HG03571 (cell line): ENCODE measurements at regions not wholly inside any gene's neighbourhood (a gene's known extent, or its start where the extent isn't known, plus 50 kb on each side); places are given as distances from the start of the nearest gene placed in this dataset.

Experiments
- ATAC-seq: cut with Tn5 transposase; IDR thresholded peaks from one replicate; pipeline ENCODE4 v1.9.1; 2021; ENCODE audit not compliant: unreplicated experiment

- ATAC-seq: no peak
These were observed 189.6 kb downstream of the ADAMTS15 start for GRCh38 chr11:130638033-130638432.

- ATAC-seq: no peak
These were observed 190.2 kb downstream of the ADAMTS15 start for GRCh38 chr11:130638624-130639023.

DNA sequence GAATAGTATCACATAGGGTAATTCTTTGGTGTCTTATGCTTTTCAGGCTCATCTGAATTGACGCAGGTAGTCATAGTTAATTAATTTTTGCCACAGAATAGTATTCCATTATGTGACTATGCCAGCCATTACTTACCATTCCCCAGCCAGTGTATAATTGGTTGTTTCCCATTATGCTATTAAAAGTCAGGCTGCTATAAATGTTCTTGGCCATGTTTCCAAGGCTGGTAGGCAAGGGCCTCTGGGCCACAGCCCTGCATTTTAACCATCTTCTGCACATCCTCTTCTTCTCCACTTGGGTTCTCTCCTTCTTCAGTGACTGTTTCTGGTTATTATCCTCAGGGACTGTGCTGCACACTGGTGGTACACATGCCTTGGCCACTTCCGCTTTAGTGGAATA lies 190.9 kb downstream of the ADAMTS15 start:
- no peak for ATAC-seq

GRCh38 chr11:130640526-130640925 lies 192.1 kb downstream of the ADAMTS15 start:
- no peak for ATAC-seq

DNA sequence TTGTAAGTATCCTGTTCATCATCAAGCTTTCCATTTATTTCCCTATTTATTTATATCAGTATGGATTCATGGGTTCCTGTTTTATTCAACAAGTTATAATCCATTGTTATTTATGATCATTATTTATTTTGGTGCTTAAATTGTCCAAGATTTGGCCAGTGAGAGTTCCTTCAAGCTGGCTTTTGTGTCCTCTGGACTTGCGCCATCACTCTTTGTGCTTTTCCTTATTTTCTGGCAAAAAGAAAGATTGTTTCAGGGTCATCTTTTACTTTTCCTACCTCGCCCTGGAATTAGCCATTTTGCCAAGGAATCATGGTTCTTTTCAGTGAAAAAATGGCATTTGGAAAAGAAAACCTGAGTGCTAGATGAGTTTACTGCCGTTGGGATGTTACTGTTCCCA lies 193.4 kb downstream of the ADAMTS15 start:
- ATAC-seq: no peak

- no peak for ATAC-seq
These were observed 194.5 kb downstream of the ADAMTS15 start for GRCh38 chr11:130642994-130643393.

- no peak for ATAC-seq
These were observed 195.7 kb downstream of the ADAMTS15 start for GRCh38 chr11:130644187-130644586.

DNA sequence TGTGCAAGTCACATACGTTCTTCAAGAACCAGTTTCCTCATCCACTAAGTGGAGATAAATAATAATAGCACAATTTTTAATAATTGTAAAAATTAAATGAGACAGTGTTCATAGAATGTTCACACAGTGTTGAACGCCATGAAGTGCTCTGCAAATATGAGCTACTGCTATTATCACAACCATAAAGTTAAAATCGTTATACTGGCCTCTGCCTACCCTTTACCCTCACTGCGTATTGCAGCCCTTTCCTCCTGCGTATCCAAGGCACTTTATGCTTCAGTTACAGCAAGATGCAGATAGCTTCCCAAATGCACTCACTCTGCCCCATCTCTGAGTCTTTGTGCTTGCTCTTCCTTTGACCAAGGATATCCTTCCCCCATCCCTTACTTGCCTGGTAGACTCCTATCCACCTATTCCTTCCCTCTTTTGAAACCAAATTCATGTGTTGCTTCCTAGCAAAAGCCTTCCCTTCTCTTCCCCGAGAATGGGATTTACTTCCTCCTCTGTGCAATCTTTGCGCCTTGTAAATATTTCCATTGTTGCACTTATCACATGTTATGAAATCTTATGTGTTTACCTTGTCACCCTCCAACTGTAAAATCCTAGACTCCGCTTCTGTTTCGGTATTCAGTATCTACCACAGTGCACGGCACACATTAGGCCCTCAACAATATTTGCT lies 196.9 kb downstream of the ADAMTS15 start:
- ATAC-seq: no peak

DNA sequence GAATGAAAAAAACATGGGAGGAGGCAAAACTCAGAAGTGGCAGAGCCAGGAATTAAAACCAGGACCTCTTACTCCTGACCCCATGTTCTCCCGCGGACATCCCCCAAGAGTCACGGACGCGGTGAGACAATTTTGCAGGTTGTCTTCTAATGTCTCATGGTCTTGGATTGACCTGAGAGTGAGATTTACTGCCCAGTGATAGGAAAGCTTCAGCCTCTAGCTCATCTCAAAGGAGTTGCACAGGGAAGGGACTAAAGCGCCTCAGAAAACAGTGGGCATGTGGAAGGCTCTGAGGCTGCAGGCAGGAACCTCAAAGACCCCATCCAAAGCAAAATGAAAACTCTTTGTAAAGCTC lies 197.4 kb downstream of the ADAMTS15 start:
- no peak for ATAC-seq

DNA sequence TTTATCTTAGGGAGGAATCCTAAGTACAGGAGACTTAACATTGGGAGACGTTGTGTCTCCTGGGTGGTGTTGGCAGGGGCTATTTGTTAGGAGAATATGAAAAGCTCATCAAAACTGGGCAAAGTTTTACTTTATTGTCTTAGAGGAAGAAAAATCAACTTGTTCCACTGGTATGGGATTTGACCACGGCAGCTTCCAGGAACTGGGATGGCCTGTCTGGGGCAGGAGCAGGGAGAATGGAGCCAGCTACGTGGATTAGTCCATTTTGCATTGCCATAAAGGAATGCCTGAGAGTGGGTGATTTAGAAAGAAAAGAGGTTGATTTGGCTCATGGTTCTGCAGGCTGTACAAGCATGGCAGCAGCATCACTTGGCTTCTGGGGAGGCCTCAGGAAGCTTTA lies 198.4 kb downstream of the ADAMTS15 start:
- no peak for ATAC-seq

DNA sequence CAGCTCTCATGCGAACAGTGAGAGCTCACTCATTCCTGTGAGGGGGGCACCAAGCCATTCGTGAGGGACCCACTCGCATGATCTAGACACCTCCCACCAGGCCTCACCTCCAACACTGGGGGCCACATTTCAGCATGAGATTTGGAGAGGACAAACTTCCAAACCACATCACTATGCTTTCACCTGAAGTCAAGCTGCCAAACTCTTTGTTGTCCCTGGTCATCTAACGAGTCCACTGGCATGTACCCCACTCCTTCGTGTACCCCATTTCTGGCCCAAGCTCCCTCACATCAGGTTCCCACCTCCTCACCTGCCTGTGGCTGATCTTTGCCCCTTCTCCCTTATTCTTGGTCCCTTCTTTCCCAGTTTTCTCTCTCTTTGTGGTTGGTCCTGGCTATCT lies 198.9 kb downstream of the ADAMTS15 start:
- no peak for ATAC-seq

DNA sequence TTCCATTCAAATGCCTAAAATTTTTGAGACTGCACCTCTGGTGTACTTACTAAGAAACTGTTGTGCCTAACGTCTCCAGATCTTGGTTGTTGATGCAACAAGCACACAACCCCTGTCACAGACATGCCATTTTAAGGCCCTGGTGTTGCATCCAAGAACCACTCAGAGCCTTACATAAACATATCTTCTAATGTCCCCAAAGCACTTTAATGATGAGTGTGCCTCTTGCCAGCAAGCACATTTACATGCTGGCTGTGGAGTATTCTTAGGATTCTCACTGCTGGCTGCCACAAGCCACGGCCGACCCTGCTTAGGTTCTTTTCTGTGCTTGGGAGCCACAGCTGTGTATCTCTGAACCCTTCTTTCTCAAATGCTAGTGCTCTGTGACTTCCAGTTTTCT lies 201.4 kb downstream of the ADAMTS15 start:
- no peak for ATAC-seq

DNA sequence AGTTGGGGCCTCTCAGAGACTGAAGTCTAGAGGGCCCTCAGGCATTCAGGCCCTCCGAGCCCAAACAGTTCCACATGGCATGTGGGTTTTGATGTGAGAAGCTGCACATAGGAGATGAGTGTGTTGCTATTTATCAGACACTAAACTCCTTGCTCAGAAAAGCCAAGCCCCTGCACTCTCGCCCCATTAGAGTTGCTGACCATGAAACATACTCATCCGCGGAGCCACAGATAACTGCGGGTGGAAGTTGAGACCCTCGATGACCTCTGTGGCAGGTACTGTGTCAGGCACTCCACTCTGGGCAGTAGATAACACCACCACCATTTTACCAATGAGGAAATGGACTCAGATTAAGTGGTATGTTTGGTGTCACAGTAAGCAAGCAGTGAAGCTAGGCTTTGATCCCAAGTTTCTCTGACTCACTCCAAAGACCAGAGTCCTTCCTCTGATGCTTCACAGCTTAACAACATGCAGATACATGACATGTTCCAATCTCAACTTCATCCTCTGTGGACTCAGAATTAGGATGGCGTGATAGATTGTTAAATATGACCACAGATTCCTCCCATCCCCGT lies 202.1 kb downstream of the ADAMTS15 start:
- ATAC-seq: no peak

DNA sequence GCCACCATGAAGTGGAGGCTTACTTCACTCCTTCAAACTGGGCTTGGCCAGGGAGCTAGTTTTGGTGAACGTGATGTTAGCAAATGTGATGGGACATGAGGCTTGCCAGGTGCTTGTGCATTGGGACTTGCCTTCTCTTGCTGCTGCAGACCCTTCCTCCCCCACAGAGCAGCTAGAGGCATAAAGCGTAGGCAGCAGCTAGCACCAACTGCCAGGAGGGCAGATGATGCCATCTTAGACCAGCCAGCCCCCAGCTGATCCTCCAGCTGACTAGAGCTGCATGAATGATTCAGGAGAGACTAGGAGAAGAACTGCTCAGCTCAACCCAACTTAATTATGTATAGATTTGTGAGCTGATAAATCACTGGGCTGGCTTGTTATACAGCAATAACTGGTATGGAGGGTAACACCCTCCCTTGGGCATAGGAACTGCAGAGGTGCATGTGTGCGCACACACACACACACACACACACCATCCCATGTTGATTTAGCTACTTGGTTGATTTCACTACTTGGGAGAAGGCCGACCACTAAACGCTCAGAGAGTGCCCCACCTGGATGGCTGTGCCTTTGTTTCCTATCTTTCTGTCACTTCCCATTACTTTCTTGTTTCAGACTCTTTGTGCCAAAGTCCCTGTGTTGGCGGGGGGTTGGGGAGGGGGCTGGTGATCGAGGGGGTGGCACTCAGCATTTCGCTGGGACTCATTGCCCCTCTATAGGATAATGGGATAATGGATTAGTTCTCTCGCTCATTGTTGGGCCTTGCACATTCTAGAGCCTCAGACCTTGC lies 202.8 kb downstream of the ADAMTS15 start:
- ATAC-seq: no peak

DNA sequence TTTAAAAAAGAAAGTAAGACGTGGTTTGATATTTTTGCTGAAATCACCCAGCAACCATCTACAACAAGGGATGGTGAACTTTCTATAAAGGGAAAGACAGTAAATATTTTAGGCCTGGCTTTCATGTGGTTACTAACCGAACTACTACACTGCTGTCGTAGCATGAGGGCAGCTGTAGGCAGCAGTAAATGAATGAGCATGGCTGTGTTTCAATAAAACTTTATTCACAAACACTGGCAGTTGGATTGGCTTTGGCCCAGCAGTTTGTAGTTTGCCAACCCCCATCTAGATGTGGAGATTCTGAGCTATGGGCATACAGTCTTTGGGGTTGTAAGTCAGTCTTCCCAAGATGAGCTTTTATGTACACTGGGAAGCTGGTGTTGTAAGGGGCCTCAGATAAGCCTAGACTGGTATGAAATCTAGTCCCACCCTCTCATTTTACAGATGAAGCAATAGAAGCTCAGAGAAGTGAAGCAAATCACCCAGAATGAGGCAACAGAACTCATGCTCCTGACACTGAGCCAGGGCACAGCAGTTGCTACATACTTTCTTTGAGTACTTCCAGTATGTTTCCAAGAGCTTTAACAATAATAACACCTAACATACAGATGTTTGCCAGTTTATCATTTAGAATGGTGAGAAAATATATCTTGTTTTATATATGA lies 204.4 kb downstream of the ADAMTS15 start:
- ATAC-seq: no peak

DNA sequence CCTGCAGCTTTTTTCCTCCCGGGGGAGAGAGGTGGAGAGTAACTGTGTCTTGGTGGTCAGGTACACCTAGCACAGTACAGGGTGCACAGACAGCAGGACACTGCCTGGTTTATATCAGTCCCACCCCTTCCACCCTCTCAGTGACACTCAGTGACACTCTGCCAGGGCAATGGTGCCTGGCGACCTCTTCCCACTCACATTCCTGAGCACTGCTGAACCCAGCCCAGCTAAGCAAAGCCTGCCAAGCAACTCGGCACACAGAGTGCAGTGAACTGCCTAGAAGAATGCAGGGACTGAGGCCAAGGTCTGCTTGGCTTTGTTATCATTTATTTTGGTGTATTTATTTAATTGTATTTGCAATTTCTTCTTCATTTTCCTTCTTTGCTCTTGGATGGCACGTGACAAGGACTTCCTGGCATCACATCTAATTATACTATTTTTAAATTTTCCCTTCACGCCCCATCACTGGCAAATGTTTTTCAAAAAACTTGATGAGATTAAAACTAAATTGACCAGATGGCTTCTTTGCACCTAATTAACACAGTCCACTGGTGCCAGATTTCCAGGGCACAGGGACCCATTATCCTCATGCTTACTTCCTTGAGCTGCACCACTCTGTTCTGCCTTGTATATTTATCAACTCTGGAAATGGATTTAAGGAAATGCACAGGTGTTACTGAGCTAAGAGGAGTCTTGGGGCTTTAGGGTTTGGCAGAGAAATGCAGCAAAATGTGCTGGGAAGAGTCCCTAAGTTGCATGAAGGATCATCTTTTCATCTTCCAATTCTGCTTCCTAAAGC lies 205.6 kb downstream of the ADAMTS15 start:
- ATAC-seq: no peak

DNA sequence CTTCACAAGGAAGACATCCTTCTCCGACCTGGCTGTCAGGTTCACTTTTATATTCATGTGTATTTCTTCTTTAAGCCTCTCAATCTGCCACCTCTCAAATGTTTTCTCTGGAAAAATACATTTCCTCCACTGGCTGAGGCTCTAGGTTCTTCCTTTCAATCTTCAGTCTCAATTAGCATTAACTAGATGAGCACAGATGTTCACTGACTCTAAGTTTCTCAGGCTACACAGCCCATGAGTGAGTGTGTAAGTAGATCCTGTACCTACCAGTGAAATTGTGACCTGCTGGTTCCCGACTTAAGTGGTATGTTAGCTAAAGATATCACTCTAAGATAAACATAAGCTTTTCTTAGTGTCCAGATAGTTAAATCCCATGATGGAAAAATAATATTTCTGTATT lies 206.9 kb downstream of the ADAMTS15 start:
- no peak for ATAC-seq

DNA sequence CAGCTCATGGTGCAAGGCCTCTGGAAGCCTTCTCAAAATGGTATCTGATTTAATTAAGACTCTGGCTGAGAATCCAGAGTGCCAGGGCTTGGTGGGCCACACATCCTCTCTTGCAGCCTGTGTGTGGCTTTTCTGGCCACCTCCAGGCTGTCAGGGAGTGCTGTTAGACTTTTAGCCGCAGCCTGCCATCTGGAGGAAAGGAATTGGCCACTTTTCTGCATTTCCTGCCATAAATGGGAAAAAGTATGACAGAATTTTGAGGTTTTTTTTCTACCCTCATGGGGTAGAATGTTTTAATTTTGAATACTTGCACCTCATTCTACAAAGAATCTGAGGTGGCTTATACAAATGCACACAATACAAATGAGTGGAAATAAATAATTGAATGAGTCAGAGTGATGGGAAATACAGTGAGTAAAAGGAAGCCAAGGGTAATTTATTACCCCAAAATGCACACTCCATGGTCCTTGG lies 218.4 kb downstream of the ADAMTS15 start:
- no peak for ATAC-seq

GRCh38 chr11:130668751-130669150 lies 220.3 kb downstream of the ADAMTS15 start:
- ATAC-seq: no peak

- ATAC-seq: no peak
These were observed 221.8 kb downstream of the ADAMTS15 start for GRCh38 chr11:130670200-130670599.
